Activated naive CD4-positive, alpha-beta T cell treated with anti-CD3 and anti-CD28 coated beads, Interleukin-2, amount 50 U/mL, for 72 hours (primary cell): ENCODE measurements at regions not wholly inside any gene's neighbourhood (a gene's known extent, or its start where the extent isn't known, plus 50 kb on each side); places are given as distances from the start of the nearest gene placed in this dataset.
A peak's percentile ranks its signal among the peaks of the same experiment; 100 is the strongest.
"Not testable (repeated sequence)": the region's sequence is repeated elsewhere in the genome, so short reads cannot be mapped to it uniquely, and the experiment has no call there.

ENCODE experiments used
- ATAC-seq, 2 donors: fragments of 150-1000 bp; cut with Tn5 transposase; 2 replicates each; pipeline ENCODE4 v1.10.0; 2021; ENCODE audit warnings: mild to moderate bottlenecking in 2 of 2, moderate library complexity in 2 of 2
- DNase-seq, 2 donors: peaks; one replicate each; pipeline ENCODE4 v3.0.0; 2021 to 2022; ENCODE audit warnings: low spot score in 2 of 2
- H3K27ac Mint-ChIP-seq, 2 donors: one replicate each; pipeline ENCODE4 v1.8.0; 2022; ENCODE audit warnings: mild to moderate bottlenecking in 2 of 2, mixed read lengths in 2 of 2
- H3K36me3 Mint-ChIP-seq, 2 donors: one replicate each; pipeline ENCODE4 v1.8.0; 2022; ENCODE audit warnings: mixed read lengths in 2 of 2
- H3K9me3 Mint-ChIP-seq, 2 donors: one replicate each; pipeline ENCODE4 v1.8.0; 2022; ENCODE audit warnings: mixed read lengths in 2 of 2

DNA sequence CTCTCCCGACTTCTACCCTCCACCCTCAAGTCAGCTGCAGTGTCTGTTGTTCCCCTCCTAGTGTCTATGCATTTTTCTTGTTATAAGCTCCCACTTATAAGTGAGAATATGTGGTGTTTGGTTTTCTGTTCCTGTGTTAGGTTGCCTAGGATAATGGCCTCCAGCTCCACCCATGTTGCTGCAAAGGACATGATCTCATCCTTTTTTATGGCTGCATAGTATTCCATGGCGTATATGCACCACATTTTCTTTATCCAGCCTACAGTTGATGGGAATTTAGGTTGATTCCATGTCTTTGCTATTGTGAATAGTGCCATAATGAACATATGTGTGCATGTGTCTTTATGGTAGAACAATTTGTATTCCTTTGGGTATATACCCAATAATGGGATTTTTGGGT lies 80.7 kb downstream of the SPTSSA start:
- H3K27ac Mint-ChIP-seq, H3K9me3 Mint-ChIP-seq, DNase-seq, ATAC-seq, H3K36me3 Mint-ChIP-seq: not testable (repeated sequence)

DNA sequence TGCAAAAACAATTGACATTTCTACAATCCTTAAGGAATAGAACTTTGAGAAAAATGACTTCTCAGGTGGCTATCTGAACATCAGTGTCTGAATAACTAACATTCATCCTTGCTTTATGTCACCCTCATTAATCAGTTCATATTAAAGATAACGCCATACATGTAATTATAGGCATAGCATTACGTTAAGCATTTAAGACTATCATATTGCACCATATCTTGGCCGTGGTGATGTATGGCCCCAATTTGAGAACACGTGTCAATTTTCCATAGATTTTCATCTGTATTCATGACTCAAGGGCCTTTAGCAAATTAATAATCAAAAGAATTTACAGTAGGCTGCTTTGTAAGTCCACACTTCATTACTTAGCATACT lies 81.6 kb downstream of the SPTSSA start:
- Mint-ChIP-seq H3K27ac (no peak overlapping the region), H3K9me3 (no peaks in the 10 kb centered on the region), H3K36me3 (no peaks in the 10 kb centered on the region)
- ATAC-seq (no peak), DNase-seq (no peak)

DNA sequence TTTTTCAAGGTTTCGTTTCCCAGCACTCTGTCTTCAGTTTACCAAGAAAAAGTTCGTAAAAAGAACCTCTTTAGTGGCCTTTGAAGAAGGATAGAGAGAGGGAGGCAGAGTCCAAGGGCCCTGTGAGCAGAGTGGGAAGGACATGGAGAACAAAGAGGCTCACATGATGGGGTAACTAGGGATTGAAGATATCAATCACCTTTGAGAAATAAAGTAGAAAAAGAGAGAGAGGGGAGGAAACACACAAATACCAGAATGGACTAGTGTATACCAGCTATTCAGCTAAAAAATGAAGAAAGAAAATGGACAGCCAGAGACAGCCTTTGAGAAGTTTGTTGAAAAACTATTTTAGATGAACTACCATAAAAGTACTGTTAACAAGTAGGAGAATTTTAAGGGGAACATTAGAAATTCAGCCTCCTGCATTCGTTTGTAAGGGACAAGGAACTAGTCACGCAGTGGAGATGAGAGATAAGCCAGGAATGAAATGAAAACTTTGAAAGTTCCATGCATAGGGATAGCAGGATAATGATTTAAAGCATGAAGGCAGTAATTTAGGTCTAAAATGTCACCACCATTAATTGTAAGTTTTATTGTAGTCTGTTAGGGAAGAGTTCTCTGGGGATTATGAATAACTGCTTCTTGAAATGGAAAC lies 82.1 kb downstream of the SPTSSA start:
- H3K36me3 Mint-ChIP-seq, result no peaks in the 10 kb centered on the region
- DNase-seq (no peak), ATAC-seq (no peak)
- no peak overlapping the region for H3K27ac Mint-ChIP-seq
- no peaks in the 10 kb centered on the region for H3K9me3 Mint-ChIP-seq

DNA sequence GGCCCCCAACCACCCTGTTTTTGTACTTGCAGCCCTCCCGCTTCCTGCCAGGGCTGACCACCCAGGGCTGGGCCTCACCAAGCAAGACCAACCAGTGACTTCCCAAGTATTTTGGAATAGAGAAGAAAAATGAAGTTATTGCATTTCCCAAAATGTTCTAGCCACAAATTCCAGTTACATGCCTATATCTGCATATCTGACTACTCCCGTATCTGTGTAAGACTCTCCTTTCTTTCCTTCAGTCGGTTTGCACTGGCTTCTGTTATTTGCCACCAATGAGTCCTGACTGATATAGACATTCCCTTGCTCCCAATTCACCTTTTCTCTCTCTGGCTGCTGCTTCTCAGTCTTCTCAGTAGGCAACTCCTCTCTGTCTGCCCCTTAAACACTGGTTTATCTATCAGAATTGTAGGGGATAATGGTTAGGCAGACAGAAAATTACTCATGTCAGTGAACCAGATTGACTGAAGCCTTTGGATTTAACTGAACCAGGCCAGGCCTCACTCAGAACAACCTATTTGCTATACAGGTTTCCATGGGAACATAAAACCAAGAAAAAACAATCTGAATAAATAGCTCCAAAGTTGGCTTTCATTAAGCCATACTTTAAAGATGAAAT lies 85.3 kb downstream of the SPTSSA start:
- H3K9me3 Mint-ChIP-seq, result no peaks in the 10 kb centered on the region
- DNase-seq (no peak), ATAC-seq (no peak)
- H3K36me3 Mint-ChIP-seq, result no peaks in the 10 kb centered on the region
- H3K27ac Mint-ChIP-seq, result no peak overlapping the region

DNA sequence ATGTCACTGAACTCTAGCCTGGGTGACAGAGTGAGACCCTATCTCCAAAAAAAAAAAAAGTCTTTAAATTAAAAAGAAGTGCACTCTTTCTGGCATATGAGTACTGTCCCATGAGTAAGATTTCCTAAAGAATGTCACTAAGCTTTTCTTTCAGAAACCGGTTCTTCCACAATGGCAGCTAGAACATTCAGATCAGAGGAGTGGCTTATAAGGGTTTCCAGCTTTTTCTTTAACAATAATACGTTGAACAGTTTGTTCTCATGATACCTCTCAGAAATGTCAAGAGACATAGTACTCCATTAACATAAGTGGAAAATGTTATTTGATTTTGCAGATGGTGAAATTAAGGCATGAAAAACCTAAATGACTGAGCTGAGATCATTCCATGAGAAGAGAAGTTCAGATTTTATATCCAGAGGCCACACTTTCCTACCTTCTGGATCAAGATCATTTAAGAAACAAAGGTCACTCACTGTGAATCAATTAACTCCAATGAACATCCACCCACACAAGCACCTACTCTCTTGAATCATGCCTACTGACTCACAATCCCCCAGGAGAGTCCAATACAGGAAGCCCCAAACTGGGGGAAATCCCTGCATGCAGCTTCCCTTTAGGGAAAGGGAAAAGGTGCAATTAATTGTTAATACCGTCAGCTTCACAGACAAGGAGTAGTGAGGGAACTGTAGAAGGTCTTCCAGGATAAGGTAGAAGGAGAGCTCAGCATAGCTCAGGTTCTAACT lies 86.9 kb downstream of the SPTSSA start:
- DNase-seq, result no peak
- no peaks in the 10 kb centered on the region for H3K9me3 Mint-ChIP-seq
- no peaks in the 10 kb centered on the region for H3K36me3 Mint-ChIP-seq
- H3K27ac Mint-ChIP-seq, result no peak overlapping the region
- ATAC-seq, result peak in 1 of 2 donors; percentile 62

DNA sequence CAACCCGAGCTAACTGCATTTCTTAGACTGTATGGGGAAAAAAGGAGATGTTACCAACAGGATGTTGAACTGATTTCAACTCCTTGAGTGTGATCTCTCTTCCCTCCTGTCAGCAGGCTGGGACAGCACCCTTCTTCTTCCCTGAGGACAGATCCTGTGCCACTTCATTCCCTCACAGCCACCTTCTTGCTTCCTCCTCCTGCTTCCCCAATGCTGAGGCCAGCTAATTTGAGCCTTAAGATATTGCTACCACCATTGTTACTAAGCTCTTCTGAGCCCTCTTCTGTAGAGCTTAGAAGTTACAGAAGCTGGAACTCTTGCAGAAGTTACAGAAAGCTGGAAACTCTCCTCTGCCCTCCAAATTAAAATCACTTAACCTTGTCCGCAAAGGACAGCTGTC lies 88.8 kb downstream of the SPTSSA start:
- DNase-seq (no peak), ATAC-seq (no peak)
- H3K36me3 Mint-ChIP-seq, result no peaks in the 10 kb centered on the region
- H3K9me3 Mint-ChIP-seq, result no peaks in the 10 kb centered on the region
- H3K27ac Mint-ChIP-seq, result no peak overlapping the region

DNA sequence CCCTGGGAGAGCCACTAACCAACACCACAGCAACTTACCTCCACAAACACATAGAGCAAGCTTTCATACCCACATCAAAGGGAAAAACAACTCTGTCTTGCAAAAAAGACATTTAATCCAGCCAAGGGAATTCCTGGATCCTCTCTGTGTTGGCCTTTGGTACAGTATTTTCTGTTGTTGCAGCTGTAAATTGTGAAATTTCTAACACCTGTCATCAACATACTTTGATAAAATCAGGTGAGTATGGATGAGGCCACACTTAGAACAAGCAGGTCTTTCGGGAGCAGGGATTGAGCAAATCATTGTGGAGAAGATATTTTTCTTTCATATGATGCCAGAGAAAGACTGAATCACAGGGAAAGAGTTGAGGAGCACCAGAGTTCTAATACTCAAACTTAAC lies 89.3 kb downstream of the SPTSSA start:
- ATAC-seq (no peak), DNase-seq (no peak)
- Mint-ChIP-seq H3K27ac (no peak overlapping the region), H3K9me3 (no peaks in the 10 kb centered on the region), H3K36me3 (no peaks in the 10 kb centered on the region)

DNA sequence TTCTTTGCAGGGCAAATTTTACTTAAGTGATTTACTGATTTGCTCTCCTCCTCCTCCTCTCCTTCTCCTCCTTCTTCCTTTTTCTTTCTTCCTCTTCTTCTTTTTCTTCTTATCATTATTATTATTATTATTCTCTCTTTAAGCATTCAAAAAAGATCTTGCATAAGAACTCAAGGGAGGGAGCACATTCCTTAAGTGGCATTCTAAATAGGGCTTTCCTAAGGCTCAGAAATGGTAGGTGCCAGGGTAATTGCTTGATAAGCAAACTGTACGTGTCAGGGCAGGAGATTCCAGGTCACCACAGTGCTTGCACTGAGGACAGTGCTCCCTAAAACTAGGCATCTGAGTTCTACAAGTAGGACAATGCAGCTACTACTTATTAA lies 92.4 kb downstream of the SPTSSA start:
- Mint-ChIP-seq H3K9me3 (no peaks in the 10 kb centered on the region), H3K36me3 (no peaks in the 10 kb centered on the region), H3K27ac (no peak overlapping the region)
- DNase-seq (no peak), ATAC-seq (no peak)

DNA sequence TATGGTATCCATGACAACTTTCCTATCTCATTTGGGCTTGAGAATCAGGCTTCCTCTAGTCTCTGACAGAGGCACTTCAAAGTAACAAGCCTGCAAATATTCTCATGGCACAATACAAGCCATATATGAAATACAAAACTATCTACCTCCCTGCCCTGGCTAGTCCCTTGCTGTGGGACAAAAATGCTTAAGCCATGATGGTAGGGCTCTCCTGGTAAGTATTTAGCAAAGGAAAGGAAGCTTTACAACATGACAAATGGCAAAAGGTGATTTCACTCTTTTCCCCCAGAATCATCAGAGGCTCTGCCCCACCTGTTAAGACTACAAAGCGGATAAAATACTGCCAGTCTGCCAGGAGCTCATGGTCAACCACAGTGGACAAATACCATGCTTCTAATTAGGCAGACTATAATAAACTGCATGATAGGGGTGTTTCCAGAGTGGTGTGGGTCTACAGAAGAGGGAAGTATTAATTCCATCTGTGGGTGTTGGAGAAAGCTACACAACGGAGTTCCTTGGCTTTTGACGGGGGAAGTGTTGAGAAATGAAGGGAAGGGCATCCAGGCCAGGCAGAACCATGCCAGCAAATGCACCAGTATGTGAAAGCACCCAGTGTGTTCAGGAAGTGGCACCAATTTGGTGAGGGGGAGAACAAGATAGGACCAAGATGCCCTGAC lies 92.9 kb downstream of the SPTSSA start:
- no peaks in the 10 kb centered on the region for H3K9me3 Mint-ChIP-seq
- H3K36me3 Mint-ChIP-seq, result no peaks in the 10 kb centered on the region
- H3K27ac Mint-ChIP-seq, result no peak overlapping the region
- DNase-seq (no peak), ATAC-seq (no peak)

DNA sequence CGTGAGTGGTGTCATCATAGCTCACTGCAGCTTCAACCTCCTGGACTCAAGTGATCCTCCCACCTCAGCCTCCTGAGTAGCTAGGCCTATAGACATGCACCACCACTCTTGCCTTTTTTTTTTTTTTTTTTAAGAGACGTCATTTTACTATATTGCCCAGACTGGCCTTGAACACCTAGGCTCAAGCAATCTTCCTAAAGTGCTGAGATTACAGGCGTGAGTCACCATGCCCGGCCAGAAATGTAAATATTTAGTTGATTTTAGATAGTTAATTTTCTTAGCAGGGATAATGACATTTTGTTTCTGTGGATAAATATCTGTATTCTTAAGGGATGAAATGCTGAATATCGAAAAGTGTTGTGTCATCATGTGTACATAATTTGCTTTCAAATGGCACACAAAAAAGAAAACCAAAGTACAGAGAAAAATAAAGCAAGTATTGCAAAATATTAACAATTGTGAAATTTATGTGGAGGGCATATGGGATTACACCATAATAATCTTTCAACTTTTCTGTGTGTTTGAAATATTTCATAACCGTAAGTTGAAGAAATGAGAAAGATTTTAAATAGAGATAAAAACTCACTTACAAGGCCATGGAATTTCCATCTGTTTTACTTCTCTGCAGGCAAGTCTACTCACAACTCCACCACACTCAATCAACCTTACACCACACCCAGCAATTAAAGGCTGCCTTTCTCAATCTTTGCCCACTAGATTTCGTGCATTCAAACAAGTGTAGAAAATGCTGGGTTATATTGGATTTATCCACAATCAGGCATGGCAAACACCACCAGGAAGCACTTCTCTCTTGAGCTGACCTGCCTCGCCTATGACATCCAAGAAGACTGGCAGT lies 93.7 kb downstream of the SPTSSA start:
- Mint-ChIP-seq H3K27ac (no peak overlapping the region), H3K36me3 (no peaks in the 10 kb centered on the region), H3K9me3 (no peaks in the 10 kb centered on the region)
- ATAC-seq, result no peak
- no peak for DNase-seq

DNA sequence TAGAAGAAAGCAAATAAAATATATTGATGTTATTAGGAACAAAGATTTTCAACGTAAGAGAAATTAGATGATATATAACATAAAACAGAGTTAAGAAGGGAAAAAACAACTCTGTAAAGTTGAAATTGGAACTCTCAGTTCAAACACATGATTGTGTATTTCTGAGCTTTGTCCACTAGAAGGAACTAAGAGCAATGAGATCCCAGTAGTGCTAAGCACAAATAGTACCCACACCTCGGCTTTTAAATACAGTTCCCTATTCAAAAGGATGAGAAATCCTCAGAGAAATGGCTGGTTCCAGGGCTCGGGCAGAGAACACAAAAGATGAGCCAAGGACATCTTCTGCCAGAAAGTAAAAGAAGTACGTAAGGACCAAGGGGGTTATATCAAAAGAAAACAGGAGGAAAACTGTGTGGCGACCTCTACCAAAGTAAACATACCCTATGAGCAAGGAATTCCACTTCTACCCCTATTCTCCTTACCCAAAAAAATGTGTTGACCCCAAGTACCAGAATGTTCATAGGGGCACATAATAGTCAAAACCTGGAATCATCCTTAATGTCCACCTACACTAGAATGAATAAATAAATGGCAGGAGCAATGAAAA lies 96.6 kb downstream of the SPTSSA start:
- Mint-ChIP-seq H3K9me3 (no peaks in the 10 kb centered on the region), H3K27ac (no peak overlapping the region), H3K36me3 (no peaks in the 10 kb centered on the region)
- ATAC-seq, result no peak
- no peak for DNase-seq

DNA sequence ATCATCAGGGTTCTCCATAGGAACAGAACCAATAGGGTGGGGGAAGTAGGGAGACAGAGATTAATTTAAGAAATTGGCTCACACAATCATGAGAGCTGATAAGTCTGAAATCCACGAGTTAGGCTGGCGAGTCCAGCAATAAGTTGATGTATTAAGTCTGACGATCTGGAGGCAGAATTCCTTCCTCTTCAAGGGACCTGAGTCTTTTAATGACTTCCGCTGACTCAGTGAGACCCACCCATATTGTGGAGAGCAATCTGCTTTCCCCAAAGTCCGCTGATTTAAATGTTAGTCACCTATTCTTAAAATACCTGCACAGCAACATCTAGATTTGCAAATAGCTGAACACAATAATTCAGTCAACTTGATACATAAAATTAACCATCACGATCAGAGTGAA lies 97.8 kb downstream of the SPTSSA start:
- H3K36me3 Mint-ChIP-seq, result no peaks in the 10 kb centered on the region
- no peaks in the 10 kb centered on the region for H3K9me3 Mint-ChIP-seq
- no peak overlapping the region for H3K27ac Mint-ChIP-seq
- no peak for DNase-seq
- ATAC-seq, result no peak

DNA sequence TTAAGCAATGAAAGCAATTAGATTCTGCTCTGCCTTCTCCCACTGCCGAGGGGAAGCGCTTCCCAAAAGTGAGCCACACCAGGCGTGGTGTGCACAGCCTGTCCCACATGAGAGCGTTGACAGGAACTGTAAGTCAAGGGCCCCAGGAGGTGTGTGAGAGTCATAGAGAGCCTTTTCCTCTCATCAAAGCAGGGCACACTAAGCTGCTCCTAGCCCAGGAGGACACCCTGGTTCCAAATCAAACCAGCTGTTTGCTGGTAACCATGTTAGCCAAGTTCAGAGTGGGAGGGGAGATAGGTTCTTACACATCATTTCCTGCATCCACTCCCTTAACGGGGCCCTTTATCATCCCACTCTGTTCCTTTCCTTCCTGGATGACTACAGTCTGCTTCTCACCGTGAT lies 98.3 kb downstream of the SPTSSA start:
- no peaks in the 10 kb centered on the region for H3K36me3 Mint-ChIP-seq
- peak; percentile 20 to 89 for ATAC-seq
- H3K9me3 Mint-ChIP-seq, result no peaks in the 10 kb centered on the region
- no peak overlapping the region for H3K27ac Mint-ChIP-seq
- peak in 1 of 2 donors; percentile 10 for DNase-seq

DNA sequence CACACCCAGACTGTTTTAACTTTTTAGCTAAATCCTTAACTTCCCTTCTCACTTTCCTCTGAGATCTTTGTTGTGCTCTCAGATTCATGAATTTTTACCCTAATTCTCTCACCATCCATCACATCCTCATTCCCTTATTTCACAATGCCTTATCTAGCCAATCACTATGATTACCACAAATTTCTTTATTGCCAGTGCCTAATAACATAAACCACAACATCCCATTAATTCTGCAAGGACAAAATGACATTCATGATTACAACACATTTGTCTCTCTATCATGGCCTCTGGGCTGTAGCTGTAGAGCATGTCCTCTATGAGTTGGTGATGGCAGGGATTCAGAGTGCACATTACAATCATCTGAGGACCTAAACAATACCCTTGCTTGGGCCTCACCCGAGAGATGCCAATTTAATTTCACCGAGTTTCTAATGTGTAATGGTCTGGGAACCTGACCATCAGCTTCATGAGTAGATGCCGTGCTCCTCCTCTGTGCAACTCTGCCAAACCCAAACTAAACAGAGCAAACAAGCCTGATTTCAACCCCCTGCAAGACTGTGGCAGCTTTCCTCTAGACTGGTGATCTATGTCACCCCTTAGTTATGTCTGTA lies 99.3 kb downstream of the SPTSSA start:
- ATAC-seq (no peak), DNase-seq (no peak)
- Mint-ChIP-seq H3K36me3 (no peaks in the 10 kb centered on the region), H3K9me3 (no peaks in the 10 kb centered on the region), H3K27ac (no peak overlapping the region)

DNA sequence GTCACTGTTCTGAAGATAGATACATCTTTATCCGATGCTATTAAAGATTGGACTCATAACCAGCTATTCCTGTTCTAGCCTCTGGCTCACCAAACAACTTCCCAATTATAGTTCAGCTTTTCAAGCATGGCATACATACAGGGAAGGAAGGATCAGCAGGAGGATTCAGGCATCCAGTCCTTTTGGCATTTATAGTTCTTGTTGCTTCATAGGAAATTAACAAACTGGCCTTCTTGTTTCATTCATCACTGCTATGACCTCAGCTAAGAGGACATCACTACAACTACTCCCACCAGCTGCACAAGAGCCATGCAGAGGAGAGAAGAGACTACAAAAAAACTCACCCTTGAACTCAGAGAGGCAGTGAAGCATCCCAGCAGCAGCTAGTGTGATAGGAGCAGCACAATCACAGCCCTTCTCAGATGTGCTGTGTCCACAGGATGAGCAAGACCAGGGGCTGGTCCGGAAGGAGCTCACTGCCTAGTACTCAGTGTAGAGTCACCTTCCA lies 100.5 kb downstream of the SPTSSA start:
- H3K9me3 Mint-ChIP-seq, result no peaks in the 10 kb centered on the region
- H3K36me3 Mint-ChIP-seq, result no peaks in the 10 kb centered on the region
- ATAC-seq (no peak), DNase-seq (no peak)
- H3K27ac Mint-ChIP-seq, result no peak overlapping the region
